Activated naive CD4-positive, alpha-beta T cell (primary cell): ENCODE measurements at regions not wholly inside any gene's neighbourhood (a gene's known extent, or its start where the extent isn't known, plus 50 kb on each side); places are given as distances from the start of the nearest gene placed in this dataset.

Experiments
- DNase-seq, 4 experiments: peaks; one replicate each; lab custom pipeline; 2025; lab: John Stamatoyannopoulos, UW

GRCh38 chr9:129400971-129401622 is 219.8 kb downstream of the C9orf50 start:
- no peak for DNase-seq

GRCh38 chr9:129400001-129400970 is 220.6 kb downstream of the C9orf50 start:
- DNase-seq, result no peak

GRCh38 chr9:129399634-129399990 is 221.3 kb downstream of the C9orf50 start:
- no peak for DNase-seq

GRCh38 chr9:129398961-129399633 is 221.0 kb upstream of the IER5L start:
- DNase-seq, result no peak

GRCh38 chr9:129398101-129398960 is 220.3 kb upstream of the IER5L start:
- no peak for DNase-seq

- DNase-seq, result no peak
Observed at GRCh38 chr9:129397335-129397734, 219.3 kb upstream of the IER5L start.

GRCh38 chr9:129396365-129396708 is 218.3 kb upstream of the IER5L start:
- DNase-seq, result no peak

GRCh38 chr9:129395633-129396364 is 217.7 kb upstream of the IER5L start:
- DNase-seq, result no peak

GRCh38 chr9:129394886-129395279 is 216.8 kb upstream of the IER5L start:
- no peak for DNase-seq

GRCh38 chr9:129394061-129394885 is 216.2 kb upstream of the IER5L start:
- no peak for DNase-seq

- no peak for DNase-seq
Observed at GRCh38 chr9:129393064-129393463, 215.0 kb upstream of the IER5L start.

- DNase-seq, result no peak
Observed at GRCh38 chr9:129392093-129392541, 214.1 kb upstream of the IER5L start.

GRCh38 chr9:129391221-129391661 is 213.2 kb upstream of the IER5L start:
- DNase-seq, result no peak

GRCh38 chr9:129390541-129390940 is 212.5 kb upstream of the IER5L start:
- no peak for DNase-seq

- DNase-seq, result no peak
Observed at GRCh38 chr9:129387822-129388221, 209.8 kb upstream of the IER5L start.

GRCh38 chr9:129386812-129387177 is 208.7 kb upstream of the IER5L start:
- no peak for DNase-seq

GRCh38 chr9:129385211-129385934 is 207.3 kb upstream of the IER5L start:
- no peak for DNase-seq

GRCh38 chr9:129384491-129385210 is 206.6 kb upstream of the IER5L start:
- no peak for DNase-seq
